ENCODE measurements at regions not wholly inside any gene's neighbourhood (a gene's known extent, or its start where the extent isn't known, plus 50 kb on each side); places are given as distances from the start of the nearest gene placed in this dataset.

GRCh38 chr2:34107811-34108210, 508.7 kb upstream of the FAM98A start:
- WGBS, 2 donors = 73 to 81% methylated on average over 1 of the region's 1 CpG
- no peak for DNase-seq
- H3K4me1 ChIP-seq = no peaks in the 10 kb centered on the region
- no peak overlapping the region for H3K4me3 ChIP-seq
- no peaks in the 10 kb centered on the region for H3K9me3 ChIP-seq
- TF ChIP-seq POLR2A (IDR thresholded peaks at IDR 0.05) (no peak), CTCF (IDR thresholded peaks at IDR 0.05) (no peak)
- no peaks in the 10 kb centered on the region for H3K36me3 ChIP-seq
- H3K27ac ChIP-seq = no peak overlapping the region
- intact Hi-C loops (cut with DNase I) = no loop called here
- H3K27me3 ChIP-seq = no peaks in the 10 kb centered on the region

- DNase-seq = no peak
- Histone ChIP-seq H3K36me3 (no peaks in the 10 kb centered on the region), H3K4me3 (no peak overlapping the region), H3K4me1 (no peaks in the 10 kb centered on the region), H3K27me3 (no peaks in the 10 kb centered on the region), H3K9me3 (no peaks in the 10 kb centered on the region), H3K27ac (no peak overlapping the region)
- no peak for TF ChIP-seq POLR2A (IDR thresholded peaks at IDR 0.05)
- WGBS, 2 donors = 34 to 42% methylated on average over 5 of the region's 5 CpGs
- intact Hi-C loops (cut with DNase I) = no loop called here
These were observed 506.1 kb upstream of the FAM98A start for GRCh38 chr2:34105006-34105767.

GRCh38 chr2:34104601-34105000, 505.5 kb upstream of the FAM98A start:
- TF ChIP-seq POLR2A (IDR thresholded peaks at IDR 0.05) (no peak), CTCF (IDR thresholded peaks at IDR 0.05) (no peak)
- Histone ChIP-seq H3K9me3 (no peaks in the 10 kb centered on the region), H3K4me3 (no peak overlapping the region), H3K4me1 (no peaks in the 10 kb centered on the region), H3K27ac (no peak overlapping the region), H3K27me3 (no peaks in the 10 kb centered on the region), H3K36me3 (no peaks in the 10 kb centered on the region)
- DNase-seq = no peak
- 30 to 36% methylated on average over 1 of the region's 1 CpG for whole genome bisulfite sequencing, 2 donors
- intact Hi-C loops (cut with DNase I) = no loop called here

- TF ChIP-seq CTCF (IDR thresholded peaks at IDR 0.05) (no peak), POLR2A (IDR thresholded peaks at IDR 0.05) (no peak)
- Histone ChIP-seq H3K27ac (no peak overlapping the region), H3K36me3 (no peaks in the 10 kb centered on the region), H3K27me3 (no peaks in the 10 kb centered on the region), H3K4me3 (no peak overlapping the region), H3K9me3 (no peaks in the 10 kb centered on the region), H3K4me1 (no peaks in the 10 kb centered on the region)
- 60 to 66% methylated on average over 2 of the region's 2 CpGs for WGBS, 2 donors
- intact Hi-C loops (cut with DNase I) = no loop called here
- DNase-seq = no peak
These were observed 504.3 kb upstream of the FAM98A start for GRCh38 chr2:34103437-34103836.

GRCh38 chr2:34102339-34102738, 503.2 kb upstream of the FAM98A start:
- Histone ChIP-seq H3K9me3 (no peaks in the 10 kb centered on the region), H3K27ac (no peak overlapping the region), H3K27me3 (no peaks in the 10 kb centered on the region), H3K36me3 (no peaks in the 10 kb centered on the region), H3K4me3 (no peak overlapping the region), H3K4me1 (no peaks in the 10 kb centered on the region)
- TF ChIP-seq CTCF (IDR thresholded peaks at IDR 0.05) (no peak), POLR2A (IDR thresholded peaks at IDR 0.05) (no peak)
- intact Hi-C loops (cut with DNase I) = no loop called here
- no peak for DNase-seq
- WGBS, 2 donors = 65 to 74% methylated on average over 2 of the region's 2 CpGs

- intact Hi-C loops (cut with DNase I) = no loop called here
- no peak overlapping the region for H3K27ac ChIP-seq
- DNase-seq = no peak
- H3K4me1 ChIP-seq = no peaks in the 10 kb centered on the region
- no peaks in the 10 kb centered on the region for H3K36me3 ChIP-seq
- TF ChIP-seq POLR2A (IDR thresholded peaks at IDR 0.05) (no peak), CTCF (IDR thresholded peaks at IDR 0.05) (no peak)
- no peaks in the 10 kb centered on the region for H3K9me3 ChIP-seq
- no peaks in the 10 kb centered on the region for H3K27me3 ChIP-seq
- 35 to 64% methylated on average over 2 of the region's 2 CpGs for WGBS, 2 donors
- no peak overlapping the region for H3K4me3 ChIP-seq
These were observed 500.3 kb upstream of the FAM98A start for GRCh38 chr2:34099377-34099776.
